Activated CD4-positive, alpha-beta T cell treated with anti-CD3 and anti-CD28 coated beads for 36 hours (primary cell): ENCODE measurements at regions not wholly inside any gene's neighbourhood (a gene's known extent, or its start where the extent isn't known, plus 50 kb on each side); places are given as distances from the start of the nearest gene placed in this dataset.
"Not testable (repeated sequence)": the region's sequence is repeated elsewhere in the genome, so short reads cannot be mapped to it uniquely, and the experiment has no call there.

Experiments used
- ATAC-seq: fragments of 200-7000 bp; cut with Tn5 transposase; one replicate; pipeline ENCODE4 v1.10.0; 2021; ENCODE audit warnings: mild to moderate bottlenecking, moderate library complexity
- CTCF ChIA-PET: fragments of 350-600 bp; sonication (Branson Sonifier 250); formaldehyde crosslinking; loops from one replicate; lab custom pipeline; 2021; ENCODE audit warnings: antibody characterized with exemption; lab: Charles Lee
- POLR2A ChIA-PET: fragments of 350-600 bp; sonication (Branson Sonifier 250); formaldehyde crosslinking; loops from one replicate; lab custom pipeline; 2021; ENCODE audit warnings: antibody characterized with exemption, inconsistent platforms; lab: Charles Lee
- DNase-seq: peaks from one replicate; pipeline ENCODE4 v3.0.0-alpha.2; 2020
- H3K27ac Mint-ChIP-seq: one replicate; pipeline ENCODE4 v1.8.0; 2021; ENCODE audit warnings: mixed read lengths
- H3K27me3 Mint-ChIP-seq: one replicate; pipeline ENCODE4 v1.8.0; 2021; ENCODE audit warnings: mixed read lengths
- H3K36me3 Mint-ChIP-seq: one replicate; pipeline ENCODE4 v1.8.0; 2021; ENCODE audit warnings: low read depth, mixed read lengths
- H3K4me1 Mint-ChIP-seq: one replicate; pipeline ENCODE4 v1.8.0; 2021; ENCODE audit warnings: mixed read lengths
- H3K4me3 Mint-ChIP-seq: one replicate; pipeline ENCODE4 v1.8.0; 2021; ENCODE audit warnings: mild to moderate bottlenecking, moderate library complexity, mixed read lengths
- H3K9me3 Mint-ChIP-seq: one replicate; pipeline ENCODE4 v1.8.0; 2021; ENCODE audit warnings: low read depth, mixed read lengths
- intact Hi-C, 2 experiments: fragments of 100-400 bp; cut with DNase I in 1 of 2; cut with micrococcal nuclease in 1 of 2; formaldehyde crosslinking; loops; one replicate each; pipeline versions ENCODE4 v1.14.2 to v1.15.1; 2022 to 2024; cut with DNase I, micrococcal nuclease

DNA sequence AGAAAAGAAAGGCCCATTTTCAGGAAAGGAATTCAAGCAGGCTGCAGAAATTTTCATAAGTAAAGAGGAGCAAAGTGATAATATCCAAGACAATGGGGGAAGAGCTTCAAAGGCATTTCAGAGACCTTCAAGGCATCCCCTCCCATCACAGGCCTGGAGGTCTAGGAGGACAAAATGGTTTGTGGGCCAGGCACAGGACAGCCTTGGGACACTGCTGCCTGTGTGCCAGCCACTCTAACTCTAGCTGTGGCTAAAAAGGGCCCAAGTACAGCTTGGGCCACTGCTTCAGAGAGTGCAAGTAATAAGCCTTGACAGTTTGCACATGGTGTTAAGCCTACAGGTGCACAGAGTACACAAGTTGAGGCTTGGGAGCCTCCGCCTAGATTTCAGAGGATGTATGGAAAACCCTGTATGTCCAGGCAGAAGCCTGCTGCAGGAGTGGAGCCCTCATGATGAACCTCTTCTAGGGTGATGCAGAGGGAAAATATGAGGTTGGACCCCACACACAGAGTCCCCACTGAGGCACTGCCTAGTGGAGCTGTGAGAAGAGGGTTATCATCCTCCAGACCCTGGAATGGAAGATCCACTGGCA is 51.8 kb upstream of the ZSWIM5 start:
- no peak overlapping the region for H3K27ac Mint-ChIP-seq
- H3K36me3 Mint-ChIP-seq, result peaks cover 14% of the 10 kb centered on the region
- ATAC-seq, result no peak
- intact Hi-C loops, result no loop called here
- ChIA-PET POLR2A (no interaction called here), CTCF (interaction anchor here (0.7 to 1.1 kb wide), 2 partner anchors 19 to 1027 kb away, joined by 4 read pairs; no protein-coding TSS in a partner anchor)
- peaks cover 27% of the 10 kb centered on the region for H3K9me3 Mint-ChIP-seq
- no peaks in the 10 kb centered on the region for H3K4me1 Mint-ChIP-seq
- H3K27me3 Mint-ChIP-seq, result peaks cover 6% of the 10 kb centered on the region
- no peak for DNase-seq
- H3K4me3 Mint-ChIP-seq, result no peak overlapping the region

DNA sequence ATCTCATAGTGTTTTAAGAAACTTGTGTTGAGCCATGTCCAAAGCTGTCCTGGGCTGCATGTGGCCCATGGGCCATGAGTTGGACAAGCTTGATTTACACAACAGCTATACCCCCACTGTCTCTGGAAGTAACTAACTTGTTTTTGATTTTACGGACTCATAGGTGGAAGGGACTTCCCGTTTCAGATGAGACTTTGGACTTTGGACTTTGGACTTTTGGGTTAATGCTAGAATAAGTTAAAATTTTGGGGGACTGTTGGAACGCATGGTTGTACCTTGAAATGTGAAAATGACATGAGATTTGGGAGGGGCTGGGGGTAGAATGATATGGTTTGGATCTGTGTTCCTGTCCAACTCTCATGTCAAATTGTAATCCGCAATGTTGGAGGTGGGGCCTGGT is 52.6 kb upstream of the ZSWIM5 start:
- H3K27me3 Mint-ChIP-seq, result peaks cover 6% of the 10 kb centered on the region
- CTCF ChIA-PET, result interaction anchor here (1.1 kb wide), 1 partner anchor 18 kb away, joined by 4 read pairs; no protein-coding TSS in a partner anchor
- DNase-seq (no peak), ATAC-seq (no peak)
- peaks cover 14% of the 10 kb centered on the region for H3K36me3 Mint-ChIP-seq
- H3K4me3 Mint-ChIP-seq, result no peak overlapping the region
- H3K27ac Mint-ChIP-seq, result no peak overlapping the region
- intact Hi-C loops, result no loop called here
- peaks cover 27% of the 10 kb centered on the region for H3K9me3 Mint-ChIP-seq
- no peaks in the 10 kb centered on the region for H3K4me1 Mint-ChIP-seq
- POLR2A ChIA-PET, result no interaction called here

DNA sequence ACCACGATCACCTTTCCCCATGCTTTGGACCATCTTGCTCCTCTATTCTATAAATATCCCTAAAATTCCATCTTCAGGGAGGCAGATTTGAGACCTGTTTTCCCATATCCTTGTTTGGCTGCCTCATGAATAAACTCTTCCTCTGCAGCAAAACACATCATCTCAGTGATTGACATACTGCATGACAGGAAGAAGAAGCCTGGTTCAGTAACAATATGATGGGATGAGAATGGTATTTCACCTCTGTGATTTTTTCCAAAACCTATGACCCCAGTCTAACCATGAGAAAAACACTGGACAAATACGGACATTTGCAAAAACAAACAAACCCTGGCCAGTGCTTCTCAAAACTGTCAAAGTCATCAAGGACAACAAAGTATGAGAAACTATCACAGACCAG is 53.8 kb upstream of the ZSWIM5 start:
- H3K27ac Mint-ChIP-seq, result no peak overlapping the region
- DNase-seq (no peak), ATAC-seq (no peak)
- no peak overlapping the region for H3K4me3 Mint-ChIP-seq
- peaks cover 27% of the 10 kb centered on the region for H3K9me3 Mint-ChIP-seq
- ChIA-PET CTCF (no interaction called here), POLR2A (no interaction called here)
- peaks cover 14% of the 10 kb centered on the region for H3K36me3 Mint-ChIP-seq
- intact Hi-C loops, result no loop called here
- no peaks in the 10 kb centered on the region for H3K4me1 Mint-ChIP-seq
- H3K27me3 Mint-ChIP-seq, result peaks cover 6% of the 10 kb centered on the region

DNA sequence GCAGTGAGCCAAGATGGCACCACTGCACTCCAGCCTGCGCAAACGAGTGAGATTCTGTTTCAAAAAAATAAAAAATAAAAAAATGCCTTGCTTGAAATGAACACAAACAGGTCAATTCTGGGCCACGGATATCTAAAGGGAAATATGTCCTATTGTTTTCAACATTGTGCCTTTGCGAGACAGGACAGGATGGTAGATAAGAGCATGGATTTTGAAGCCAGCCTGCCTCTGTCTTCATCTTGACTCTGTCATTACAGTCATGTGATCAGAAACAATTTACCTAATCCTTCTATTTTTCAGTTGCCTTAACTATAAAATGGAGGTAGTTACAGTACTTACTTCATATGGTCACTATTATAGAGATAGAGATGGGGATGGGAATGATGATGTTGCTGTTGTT is 56.7 kb upstream of the ZSWIM5 start:
- DNase-seq (no peak), ATAC-seq (no peak)
- POLR2A ChIA-PET, result no interaction called here
- Mint-ChIP-seq H3K27me3 (peaks cover 6% of the 10 kb centered on the region), H3K4me3 (no peak overlapping the region), H3K27ac (no peak overlapping the region), H3K36me3 (peaks cover 10% of the 10 kb centered on the region), H3K9me3 (peaks cover 15% of the 10 kb centered on the region), H3K4me1 (no peaks in the 10 kb centered on the region)
- intact Hi-C loops, result no loop called here
- CTCF ChIA-PET, result interaction anchor here (0.9 kb wide), 1 partner anchor 244 kb away, joined by 3 read pairs; no protein-coding TSS in a partner anchor

DNA sequence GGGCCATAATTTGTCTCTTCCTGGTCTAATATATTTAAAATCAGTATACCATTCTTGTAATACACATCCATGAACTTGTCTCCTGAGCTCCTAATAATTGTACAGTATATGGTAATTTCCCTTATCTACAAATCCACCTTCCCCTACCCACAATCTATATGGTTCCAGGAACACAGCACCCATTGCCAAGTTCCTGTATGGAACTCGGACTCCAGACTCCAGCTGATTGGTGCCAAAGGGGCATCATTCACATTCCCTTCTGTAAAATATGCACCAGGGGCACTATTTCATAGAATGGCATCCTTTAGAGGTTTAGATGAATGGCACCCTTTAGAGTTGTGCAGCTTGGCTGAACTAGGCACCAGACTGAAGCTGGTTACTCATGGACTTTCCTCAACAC is 58.8 kb upstream of the ZSWIM5 start:
- no peak overlapping the region for H3K27ac Mint-ChIP-seq
- ChIA-PET POLR2A (interaction anchor here (0.6 kb wide), 1 partner anchor 534 kb away, joined by 5 read pairs; no protein-coding TSS in a partner anchor), CTCF (no interaction called here)
- H3K9me3 Mint-ChIP-seq, result peaks cover 2% of the 10 kb centered on the region
- H3K36me3 Mint-ChIP-seq, result peaks cover 2% of the 10 kb centered on the region
- DNase-seq, result no peak
- no peak overlapping the region for H3K4me3 Mint-ChIP-seq
- no peak for ATAC-seq
- H3K4me1 Mint-ChIP-seq, result no peaks in the 10 kb centered on the region
- H3K27me3 Mint-ChIP-seq, result peaks cover 6% of the 10 kb centered on the region
- intact Hi-C loops, result no loop called here

DNA sequence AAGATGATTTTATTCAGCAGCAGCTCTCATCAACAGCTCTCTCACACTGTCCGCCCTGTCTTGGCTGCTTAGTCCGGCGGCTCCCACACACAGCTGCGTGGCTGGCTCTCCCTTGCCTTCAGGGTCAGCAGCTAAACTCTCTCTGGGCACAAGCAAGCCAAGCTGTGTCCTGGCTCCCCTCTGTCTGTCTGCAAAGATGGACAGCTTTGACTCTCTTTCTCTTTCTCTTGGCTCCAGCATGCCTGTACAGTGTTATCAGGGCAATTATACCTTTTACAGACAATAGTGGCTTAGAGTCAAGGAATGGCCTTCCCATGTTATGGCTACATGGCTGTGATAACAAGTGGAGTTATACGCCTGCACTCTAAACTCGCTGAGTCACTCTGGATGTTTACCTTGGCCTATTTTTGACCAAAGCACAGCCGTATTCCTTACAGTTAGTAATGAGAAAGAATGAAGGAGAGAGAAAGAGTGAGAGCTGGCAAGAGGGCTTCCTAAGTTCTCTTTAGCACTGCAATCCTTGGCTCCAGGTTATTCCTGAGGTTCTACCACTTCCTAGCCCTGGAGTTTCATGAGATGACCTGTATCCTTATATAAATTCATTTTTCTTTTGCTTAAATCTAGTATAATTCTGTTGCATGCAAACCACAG is 59.9 kb upstream of the ZSWIM5 start:
- Mint-ChIP-seq H3K4me1 (no peaks in the 10 kb centered on the region), H3K4me3 (no peak overlapping the region), H3K9me3 (no peaks in the 10 kb centered on the region), H3K36me3 (peaks cover 2% of the 10 kb centered on the region), H3K27me3 (peaks cover 4% of the 10 kb centered on the region), H3K27ac (no peak overlapping the region)
- DNase-seq (no peak), ATAC-seq (no peak)
- intact Hi-C loops, result no loop called here
- POLR2A ChIA-PET, result no interaction called here
- CTCF ChIA-PET, result no interaction called here

DNA sequence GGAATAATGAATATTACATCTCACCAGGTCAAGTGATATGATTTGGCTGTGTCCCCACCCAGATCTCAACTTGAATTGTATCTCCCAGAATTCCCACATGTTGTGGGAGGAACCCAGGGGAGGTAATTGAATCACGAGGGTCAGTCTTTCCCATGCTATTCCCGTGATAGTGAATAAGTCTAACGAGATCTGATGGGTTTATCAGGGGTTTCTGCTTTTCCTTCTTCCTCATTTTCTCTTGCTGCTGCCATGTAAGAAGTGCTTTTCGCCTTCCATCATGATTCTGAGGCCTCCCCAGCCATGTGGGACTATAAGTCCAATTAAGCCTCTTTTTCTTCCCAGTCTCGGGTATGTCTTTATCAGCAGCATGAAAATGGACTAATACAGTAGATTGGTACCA is 58.4 kb upstream of the HPDL start:
- H3K4me3 Mint-ChIP-seq, H3K27me3 Mint-ChIP-seq, ATAC-seq, intact Hi-C loops, H3K4me1 Mint-ChIP-seq, H3K27ac Mint-ChIP-seq, CTCF ChIA-PET, DNase-seq, H3K36me3 Mint-ChIP-seq, H3K9me3 Mint-ChIP-seq, POLR2A ChIA-PET: not testable (repeated sequence)

DNA sequence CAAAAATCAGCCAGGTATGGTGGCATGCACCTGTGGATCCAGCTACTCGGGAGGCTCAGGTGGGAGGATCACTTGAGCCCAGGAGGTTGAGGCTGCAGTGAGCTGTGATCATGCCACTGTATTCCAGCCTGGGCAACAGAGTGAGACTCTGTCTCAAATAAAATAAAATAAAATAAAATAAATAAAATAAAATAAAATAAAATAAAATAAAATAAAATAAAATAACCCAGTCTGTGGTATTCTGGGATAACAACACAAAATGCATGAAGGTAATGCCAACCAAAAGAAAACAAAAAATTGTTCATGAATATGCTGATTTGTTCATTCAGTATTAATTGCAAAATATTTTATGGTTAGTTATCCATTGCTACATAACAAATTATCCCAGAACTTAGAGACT is 54.4 kb upstream of the HPDL start:
- DNase-seq, intact Hi-C loops, ATAC-seq, POLR2A ChIA-PET, H3K9me3 Mint-ChIP-seq, H3K27me3 Mint-ChIP-seq, H3K27ac Mint-ChIP-seq, H3K4me1 Mint-ChIP-seq, H3K4me3 Mint-ChIP-seq, H3K36me3 Mint-ChIP-seq, CTCF ChIA-PET: not testable (repeated sequence)

DNA sequence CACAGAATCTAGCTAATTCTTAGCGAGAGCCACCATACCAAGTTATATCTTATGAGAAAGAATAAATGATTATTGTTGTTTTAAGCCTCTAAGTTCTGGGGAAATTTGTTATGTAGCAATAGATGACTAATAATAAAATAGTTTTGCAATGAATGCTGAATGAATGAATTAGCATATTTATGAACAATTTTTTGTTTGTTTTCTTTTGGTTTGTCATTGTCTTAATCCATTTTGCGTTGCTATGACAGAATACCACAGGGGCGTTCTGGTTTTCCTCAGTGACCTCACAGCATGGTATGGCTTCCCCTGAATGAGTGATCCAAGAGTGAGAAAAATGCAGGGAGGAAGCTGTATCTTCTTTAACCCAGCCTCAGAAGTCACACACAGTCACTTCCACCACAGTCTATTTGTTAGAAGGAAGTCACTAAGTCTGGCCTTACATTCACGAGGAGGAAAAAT is 53.8 kb upstream of the HPDL start:
- intact Hi-C loops, result no loop called here
- peaks cover 3% of the 10 kb centered on the region for H3K36me3 Mint-ChIP-seq
- H3K4me3 Mint-ChIP-seq, result no peak overlapping the region
- H3K27me3 Mint-ChIP-seq, result no peaks in the 10 kb centered on the region
- CTCF ChIA-PET, result no interaction called here
- peak; percentile 30 for ATAC-seq
- POLR2A ChIA-PET, result interaction anchor here (0.6 to 0.9 kb wide), 2 partner anchors 8 to 30 kb away, joined by 3 to 14 read pairs; no protein-coding TSS in a partner anchor
- no peak for DNase-seq
- peaks cover 3% of the 10 kb centered on the region for H3K9me3 Mint-ChIP-seq
- no peak overlapping the region for H3K27ac Mint-ChIP-seq
- H3K4me1 Mint-ChIP-seq, result no peaks in the 10 kb centered on the region

DNA sequence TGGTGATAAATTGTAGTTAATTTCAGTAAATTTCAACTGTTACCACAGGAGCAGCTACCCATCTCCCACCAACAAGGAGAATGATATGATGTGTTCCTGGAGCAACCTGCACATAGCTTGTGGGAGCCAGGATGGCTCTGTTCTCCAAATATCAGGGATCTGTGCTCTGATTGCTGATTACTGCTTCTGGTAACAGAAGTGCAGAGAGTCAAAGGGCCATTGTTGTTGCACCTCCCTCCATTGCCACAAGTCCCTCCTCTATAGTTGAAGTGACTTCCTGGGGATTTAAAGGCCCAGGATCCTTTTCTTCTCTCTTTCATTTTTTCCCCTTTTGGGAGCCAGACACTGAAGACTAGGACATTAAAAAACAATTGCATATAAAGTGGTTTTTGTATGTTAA is 51.6 kb upstream of the HPDL start:
- no peak for ATAC-seq
- Mint-ChIP-seq H3K27ac (no peak overlapping the region), H3K27me3 (no peaks in the 10 kb centered on the region), H3K4me3 (no peak overlapping the region), H3K36me3 (peaks cover 3% of the 10 kb centered on the region), H3K9me3 (peaks cover 3% of the 10 kb centered on the region), H3K4me1 (no peaks in the 10 kb centered on the region)
- POLR2A ChIA-PET, result no interaction called here
- DNase-seq, result no peak
- intact Hi-C loops, result no loop called here
- CTCF ChIA-PET, result no interaction called here
